AG09319 (cell line): ENCODE measurements at regions not wholly inside any gene's neighbourhood (a gene's known extent, or its start where the extent isn't known, plus 50 kb on each side); places are given as distances from the start of the nearest gene placed in this dataset.

Experiments used
- DNase-seq: peaks from one replicate; pipeline ENCODE4 v3.0.0-alpha.2; 2010; ENCODE audit warnings: low read depth; ENCODE audit errors: extremely low read depth
- TF ChIP-seq, protein P1 (sequence below): IDR thresholded peaks from 2 replicates; pipeline ENCODE4 v1.5.1; 2011; ENCODE audit warnings: low read depth, mild to moderate bottlenecking, inconsistent platforms, low read length, moderate library complexity

DNA sequence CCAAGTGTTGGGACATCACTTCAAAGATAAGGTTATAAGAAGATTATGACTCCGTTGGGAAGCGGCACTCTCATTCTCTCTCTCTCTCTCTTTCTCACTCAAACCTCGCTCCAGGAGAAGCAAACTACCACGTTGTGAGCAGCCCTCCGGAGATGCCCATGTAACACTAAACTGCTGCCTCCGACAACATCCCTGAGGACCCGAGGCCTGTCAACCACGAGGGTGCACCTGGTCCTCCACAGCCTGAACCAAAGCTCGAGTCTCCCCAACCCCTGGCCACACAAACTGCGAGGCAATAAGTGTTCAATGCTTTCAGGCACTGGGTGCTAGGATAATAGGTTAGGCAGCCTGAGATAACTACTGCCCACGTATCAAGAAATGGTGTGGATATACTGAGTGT, 654.5 kb upstream of the ID2 start:
- TF ChIP-seq, protein P1, sequence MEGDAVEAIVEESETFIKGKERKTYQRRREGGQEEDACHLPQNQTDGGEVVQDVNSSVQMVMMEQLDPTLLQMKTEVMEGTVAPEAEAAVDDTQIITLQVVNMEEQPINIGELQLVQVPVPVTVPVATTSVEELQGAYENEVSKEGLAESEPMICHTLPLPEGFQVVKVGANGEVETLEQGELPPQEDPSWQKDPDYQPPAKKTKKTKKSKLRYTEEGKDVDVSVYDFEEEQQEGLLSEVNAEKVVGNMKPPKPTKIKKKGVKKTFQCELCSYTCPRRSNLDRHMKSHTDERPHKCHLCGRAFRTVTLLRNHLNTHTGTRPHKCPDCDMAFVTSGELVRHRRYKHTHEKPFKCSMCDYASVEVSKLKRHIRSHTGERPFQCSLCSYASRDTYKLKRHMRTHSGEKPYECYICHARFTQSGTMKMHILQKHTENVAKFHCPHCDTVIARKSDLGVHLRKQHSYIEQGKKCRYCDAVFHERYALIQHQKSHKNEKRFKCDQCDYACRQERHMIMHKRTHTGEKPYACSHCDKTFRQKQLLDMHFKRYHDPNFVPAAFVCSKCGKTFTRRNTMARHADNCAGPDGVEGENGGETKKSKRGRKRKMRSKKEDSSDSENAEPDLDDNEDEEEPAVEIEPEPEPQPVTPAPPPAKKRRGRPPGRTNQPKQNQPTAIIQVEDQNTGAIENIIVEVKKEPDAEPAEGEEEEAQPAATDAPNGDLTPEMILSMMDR = no peak
- no peak for DNase-seq

DNA sequence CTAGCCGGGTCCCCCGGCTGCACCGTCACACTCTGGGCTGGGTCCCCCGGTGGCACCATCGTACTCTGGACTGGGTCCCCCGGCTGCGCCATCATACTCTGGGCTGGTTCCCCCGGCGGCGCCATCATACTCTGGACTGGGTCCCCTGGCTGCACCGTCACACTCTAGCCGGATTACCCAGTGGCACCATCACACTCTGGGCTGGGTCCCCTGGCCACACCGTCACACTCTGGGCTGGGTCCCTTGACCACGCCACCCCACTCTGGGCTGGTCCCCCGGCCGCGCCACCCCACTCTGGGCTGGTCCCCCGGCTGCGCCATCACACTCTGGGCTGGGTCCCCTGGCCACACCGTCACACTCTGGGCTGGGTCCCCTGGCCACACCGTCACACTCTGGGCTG, 653.8 kb upstream of the ID2 start:
- DNase-seq = no peak
- TF ChIP-seq, protein P1 = no peak

DNA sequence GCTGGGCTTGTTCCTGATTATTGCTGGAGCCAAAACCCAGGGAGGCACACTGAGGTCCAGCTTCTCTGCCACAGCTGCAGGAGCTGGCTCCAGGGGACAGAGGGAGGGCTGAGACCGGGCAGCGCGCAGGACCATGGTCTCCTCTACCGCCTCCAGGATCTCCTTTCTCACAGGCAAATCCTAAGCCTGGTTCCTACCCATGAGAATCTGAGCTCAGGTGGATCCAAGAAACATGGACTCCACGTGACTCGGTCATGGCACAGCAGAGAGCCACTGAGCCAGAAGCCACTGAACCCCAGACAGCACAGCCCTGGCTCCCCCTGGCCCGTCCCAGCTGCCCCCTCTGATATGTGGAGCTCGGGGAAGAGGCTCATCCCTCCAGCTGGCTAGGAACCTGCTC, 653.4 kb upstream of the ID2 start:
- TF ChIP-seq, protein P1 = no peak
- DNase-seq = no peak

DNA sequence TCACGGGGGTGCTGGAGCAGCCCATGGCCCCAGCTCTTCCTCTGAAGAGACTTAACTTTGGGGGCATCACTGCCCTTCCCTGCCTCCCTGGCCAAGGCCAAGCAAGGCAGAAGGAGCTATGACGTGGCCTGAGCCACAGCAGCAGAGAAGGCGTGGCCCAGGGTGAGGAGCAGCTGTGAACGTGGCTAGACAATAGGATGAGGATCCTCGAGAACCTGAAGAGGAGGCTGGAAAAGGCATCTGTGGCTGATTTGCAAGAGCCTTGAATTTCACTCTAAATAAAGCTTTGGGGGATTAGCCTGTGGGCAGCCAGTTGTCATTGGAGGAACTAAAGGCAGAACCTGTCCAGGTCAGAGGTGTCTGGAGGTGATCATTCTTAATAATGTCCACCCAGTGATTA, 652.9 kb upstream of the ID2 start:
- TF ChIP-seq, protein P1 = no peak
- DNase-seq = no peak

DNA sequence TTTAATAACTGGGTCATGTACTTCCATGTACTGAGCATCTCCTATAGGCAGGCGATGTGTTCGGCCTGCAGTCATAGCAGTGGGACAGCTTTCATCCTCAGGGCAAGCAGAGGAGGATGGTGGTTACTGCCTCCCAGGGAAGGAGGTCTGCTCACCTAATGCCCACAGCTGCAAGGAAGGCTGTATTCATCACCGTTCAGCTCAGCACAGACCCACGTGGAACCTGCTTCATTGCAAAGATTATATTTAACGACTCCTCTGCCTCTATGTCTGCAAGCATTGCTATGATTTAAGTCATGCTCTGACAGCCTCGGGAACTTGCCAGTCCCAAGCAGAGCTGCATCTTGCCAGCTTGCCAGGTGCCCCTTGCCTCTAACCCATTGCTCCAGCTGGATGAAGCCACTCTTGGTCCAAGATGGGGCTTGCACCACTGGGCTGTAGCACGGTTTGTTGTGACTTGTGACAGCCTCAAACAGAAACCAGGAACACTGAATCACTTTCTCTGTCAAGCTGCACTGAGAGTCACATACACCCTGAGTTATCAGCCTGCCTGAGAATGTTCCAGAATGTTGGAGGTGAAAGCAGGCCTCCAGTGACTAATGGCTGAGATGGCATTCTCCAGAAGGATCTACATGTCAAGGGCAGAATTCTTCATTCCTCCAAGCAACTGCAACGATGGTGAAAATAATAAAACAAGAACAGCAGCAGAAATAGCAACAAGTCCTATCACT, 651.1 kb upstream of the ID2 start:
- DNase-seq = no peak
- TF ChIP-seq, protein P1 = no peak

DNA sequence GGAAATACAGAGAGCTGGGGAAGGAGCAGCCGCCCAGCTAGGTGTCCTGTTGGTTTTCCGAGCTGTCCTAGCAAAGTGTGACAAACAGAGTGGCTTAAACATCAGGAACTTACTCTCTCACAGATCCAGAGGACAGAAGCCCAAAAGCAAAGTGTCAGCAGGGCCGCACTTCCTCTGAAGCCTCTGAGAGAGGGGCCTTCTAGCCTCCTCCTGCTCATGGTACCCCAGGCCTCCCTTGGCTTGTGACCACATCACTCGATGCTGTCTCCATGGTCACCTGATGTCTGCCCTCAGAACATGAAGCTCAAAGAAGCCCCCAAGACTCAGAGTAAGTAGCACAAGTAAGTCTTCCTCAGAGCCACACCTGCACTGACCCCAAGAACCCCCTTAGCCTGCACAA, 650.5 kb upstream of the ID2 start:
- TF ChIP-seq, protein P1 = no peak
- DNase-seq = no peak

DNA sequence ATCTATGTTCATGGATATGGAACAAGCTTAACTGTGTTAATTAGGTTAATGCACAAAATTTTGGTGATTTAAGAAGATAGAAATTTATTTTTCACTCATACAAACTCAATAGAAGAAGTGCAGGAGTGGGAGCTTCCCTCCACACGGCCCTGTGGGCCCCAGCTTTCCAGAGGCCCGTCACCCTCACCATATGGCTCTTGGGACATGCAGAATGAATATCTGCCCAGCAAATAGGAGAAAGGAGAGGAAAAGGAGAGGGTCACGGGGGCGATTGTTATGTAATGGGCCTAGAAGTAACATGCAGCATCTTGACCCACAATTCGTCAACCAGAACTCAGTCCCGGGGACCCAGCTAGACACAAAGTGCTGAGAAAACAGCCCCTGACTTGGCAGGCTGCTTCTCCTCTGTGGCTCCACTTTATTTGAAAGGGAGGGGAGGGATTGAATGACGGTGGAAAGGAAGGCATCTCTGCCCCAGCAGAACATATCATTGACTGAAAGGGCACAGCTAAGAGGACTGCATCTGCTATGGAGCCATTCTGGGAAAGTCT, 648.2 kb upstream of the ID2 start:
- no peak for DNase-seq
- TF ChIP-seq, protein P1 = no peak
